Mammary epithelial cell (primary cell): ENCODE measurements at regions not wholly inside any gene's neighbourhood (a gene's known extent, or its start where the extent isn't known, plus 50 kb on each side); places are given as distances from the start of the nearest gene placed in this dataset.

Source experiments
- EZH2 ChIP-seq: IDR thresholded peaks from 2 replicates; pipeline ENCODE4 v1.6.1; 2012; ENCODE audit warnings: low read length, inconsistent platforms, borderline replicate concordance
- TF ChIP-seq, protein P1 (sequence below), 2 donors: IDR thresholded peaks in 1 of 2; conservative IDR thresholded peaks in 1 of 2; 2 replicates each; pipeline ENCODE4 v1.5.1; 2011 to 2012; ENCODE audit warnings: inconsistent platforms in 2 of 2, low read length in 2 of 2, mild to moderate bottlenecking in 2 of 2, control low read depth in 1 of 2, low read depth in 1 of 2; ENCODE audit not compliant: insufficient read depth in 1 of 2; ENCODE audit errors: extremely low read depth in 1 of 2

DNA sequence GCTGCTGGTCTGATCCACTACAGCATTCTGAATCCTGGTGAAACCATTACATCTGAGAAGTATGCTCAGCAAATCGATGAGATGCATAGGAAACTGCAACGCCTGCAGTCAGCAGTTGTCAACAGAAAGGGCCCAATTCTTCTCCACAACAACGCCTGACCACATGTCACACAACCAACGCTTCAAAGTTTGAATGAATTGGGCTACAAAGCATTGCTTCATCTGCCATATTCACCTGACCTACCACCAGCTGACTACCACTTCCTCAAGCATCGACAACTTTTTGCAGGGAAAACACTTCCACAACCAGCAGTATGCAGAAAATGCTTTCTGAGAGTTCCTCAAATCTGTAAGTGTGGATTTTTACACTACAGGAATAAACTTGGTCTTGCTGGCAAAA lies 54.7 kb upstream of the C2CD4B start:
- TF ChIP-seq, protein P1, sequence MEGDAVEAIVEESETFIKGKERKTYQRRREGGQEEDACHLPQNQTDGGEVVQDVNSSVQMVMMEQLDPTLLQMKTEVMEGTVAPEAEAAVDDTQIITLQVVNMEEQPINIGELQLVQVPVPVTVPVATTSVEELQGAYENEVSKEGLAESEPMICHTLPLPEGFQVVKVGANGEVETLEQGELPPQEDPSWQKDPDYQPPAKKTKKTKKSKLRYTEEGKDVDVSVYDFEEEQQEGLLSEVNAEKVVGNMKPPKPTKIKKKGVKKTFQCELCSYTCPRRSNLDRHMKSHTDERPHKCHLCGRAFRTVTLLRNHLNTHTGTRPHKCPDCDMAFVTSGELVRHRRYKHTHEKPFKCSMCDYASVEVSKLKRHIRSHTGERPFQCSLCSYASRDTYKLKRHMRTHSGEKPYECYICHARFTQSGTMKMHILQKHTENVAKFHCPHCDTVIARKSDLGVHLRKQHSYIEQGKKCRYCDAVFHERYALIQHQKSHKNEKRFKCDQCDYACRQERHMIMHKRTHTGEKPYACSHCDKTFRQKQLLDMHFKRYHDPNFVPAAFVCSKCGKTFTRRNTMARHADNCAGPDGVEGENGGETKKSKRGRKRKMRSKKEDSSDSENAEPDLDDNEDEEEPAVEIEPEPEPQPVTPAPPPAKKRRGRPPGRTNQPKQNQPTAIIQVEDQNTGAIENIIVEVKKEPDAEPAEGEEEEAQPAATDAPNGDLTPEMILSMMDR (conservative IDR thresholded peaks at IDR 0.05 in 1 of 2, IDR thresholded peaks at IDR 0.05 in 1 of 2; ENCODE audit: extremely low read depth in 1 of 2, insufficient read depth in 1 of 2, low read depth in 1 of 2, low read length in 2 of 2) = no peak
- no peak for TF ChIP-seq EZH2
